Gastrocnemius medialis (tissue), 4 donors: ENCODE measurements at regions not wholly inside any gene's neighbourhood (a gene's known extent, or its start where the extent isn't known, plus 50 kb on each side); places are given as distances from the start of the nearest gene placed in this dataset.

Experiments used
- POLR2A ChIP-seq, 2 donors: fragments of 450-650 bp; IDR thresholded peaks; one replicate each; pipeline ENCODE4 v1.6.1; 2017; ENCODE audit warnings: antibody characterized with exemption in 2 of 2, mild to moderate bottlenecking in 2 of 2, moderate library complexity in 2 of 2
- TF ChIP-seq, protein P1 (sequence below), 5 experiments: fragments of 450-650 bp in 3 of 5; fragments of 200-600 bp in 2 of 5; sonication (generic) in 2 of 5; IDR thresholded peaks in 4 of 5; conservative IDR thresholded peaks in 1 of 5; 1 replicate in 4 of 5; 2 replicates in 1 of 5; pipeline ENCODE4 v1.5.1; 2016 to 2019; ENCODE audit warnings: antibody characterized with exemption in 5 of 5, mild to moderate bottlenecking in 3 of 5, moderate library complexity in 3 of 5

DNA sequence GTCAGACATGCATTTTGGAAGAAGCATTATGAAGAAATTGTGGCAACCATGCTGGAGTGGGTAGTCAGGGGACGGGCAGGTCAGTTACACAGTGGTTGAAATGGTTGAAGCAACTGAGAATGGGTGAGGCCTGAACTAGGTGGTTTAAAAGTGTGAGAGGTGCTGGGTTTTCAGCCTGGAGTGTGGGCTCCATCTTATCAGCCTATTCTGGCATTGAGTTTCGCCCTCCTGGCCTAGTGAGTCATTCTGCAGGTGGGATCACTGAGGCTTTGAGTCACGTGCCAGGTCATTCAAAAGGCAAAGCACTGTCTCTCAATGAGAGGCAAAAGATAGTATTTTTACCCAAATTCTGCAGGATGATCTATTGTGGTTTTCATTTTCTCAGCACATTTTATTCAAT lies 181.9 kb upstream of the CHD6 start:
- TF ChIP-seq POLR2A (IDR thresholded peaks at IDR 0.05), result no peak
- TF ChIP-seq, protein P1, sequence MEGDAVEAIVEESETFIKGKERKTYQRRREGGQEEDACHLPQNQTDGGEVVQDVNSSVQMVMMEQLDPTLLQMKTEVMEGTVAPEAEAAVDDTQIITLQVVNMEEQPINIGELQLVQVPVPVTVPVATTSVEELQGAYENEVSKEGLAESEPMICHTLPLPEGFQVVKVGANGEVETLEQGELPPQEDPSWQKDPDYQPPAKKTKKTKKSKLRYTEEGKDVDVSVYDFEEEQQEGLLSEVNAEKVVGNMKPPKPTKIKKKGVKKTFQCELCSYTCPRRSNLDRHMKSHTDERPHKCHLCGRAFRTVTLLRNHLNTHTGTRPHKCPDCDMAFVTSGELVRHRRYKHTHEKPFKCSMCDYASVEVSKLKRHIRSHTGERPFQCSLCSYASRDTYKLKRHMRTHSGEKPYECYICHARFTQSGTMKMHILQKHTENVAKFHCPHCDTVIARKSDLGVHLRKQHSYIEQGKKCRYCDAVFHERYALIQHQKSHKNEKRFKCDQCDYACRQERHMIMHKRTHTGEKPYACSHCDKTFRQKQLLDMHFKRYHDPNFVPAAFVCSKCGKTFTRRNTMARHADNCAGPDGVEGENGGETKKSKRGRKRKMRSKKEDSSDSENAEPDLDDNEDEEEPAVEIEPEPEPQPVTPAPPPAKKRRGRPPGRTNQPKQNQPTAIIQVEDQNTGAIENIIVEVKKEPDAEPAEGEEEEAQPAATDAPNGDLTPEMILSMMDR (IDR thresholded peaks at IDR 0.05 in 4 of 5, conservative IDR thresholded peaks at IDR 0.05 in 1 of 5), result no peak
